ENCODE measurements at regions not wholly inside any gene's neighbourhood (a gene's known extent, or its start where the extent isn't known, plus 50 kb on each side); places are given as distances from the start of the nearest gene placed in this dataset.

DNA sequence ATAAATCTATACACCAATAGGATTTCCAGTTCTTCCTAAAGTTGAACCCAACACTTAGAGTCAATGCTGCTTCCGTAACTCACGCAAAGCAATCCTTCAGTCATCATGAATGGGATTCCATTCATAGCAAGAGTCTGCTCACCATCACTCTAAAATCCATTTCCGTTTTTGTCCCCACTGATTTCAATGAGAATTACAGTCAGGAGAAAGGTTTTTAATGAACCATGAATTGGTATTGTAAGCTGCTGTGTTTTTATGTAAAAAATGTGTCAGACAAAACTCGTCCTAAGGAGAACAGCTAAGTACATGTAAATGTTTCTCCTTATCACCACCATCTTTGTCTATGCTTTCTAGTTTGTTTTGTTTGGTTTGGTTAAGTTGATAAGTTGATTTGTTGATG is 391.5 kb downstream of the IRS1 start:
- TF ChIP-seq, protein P1, sequence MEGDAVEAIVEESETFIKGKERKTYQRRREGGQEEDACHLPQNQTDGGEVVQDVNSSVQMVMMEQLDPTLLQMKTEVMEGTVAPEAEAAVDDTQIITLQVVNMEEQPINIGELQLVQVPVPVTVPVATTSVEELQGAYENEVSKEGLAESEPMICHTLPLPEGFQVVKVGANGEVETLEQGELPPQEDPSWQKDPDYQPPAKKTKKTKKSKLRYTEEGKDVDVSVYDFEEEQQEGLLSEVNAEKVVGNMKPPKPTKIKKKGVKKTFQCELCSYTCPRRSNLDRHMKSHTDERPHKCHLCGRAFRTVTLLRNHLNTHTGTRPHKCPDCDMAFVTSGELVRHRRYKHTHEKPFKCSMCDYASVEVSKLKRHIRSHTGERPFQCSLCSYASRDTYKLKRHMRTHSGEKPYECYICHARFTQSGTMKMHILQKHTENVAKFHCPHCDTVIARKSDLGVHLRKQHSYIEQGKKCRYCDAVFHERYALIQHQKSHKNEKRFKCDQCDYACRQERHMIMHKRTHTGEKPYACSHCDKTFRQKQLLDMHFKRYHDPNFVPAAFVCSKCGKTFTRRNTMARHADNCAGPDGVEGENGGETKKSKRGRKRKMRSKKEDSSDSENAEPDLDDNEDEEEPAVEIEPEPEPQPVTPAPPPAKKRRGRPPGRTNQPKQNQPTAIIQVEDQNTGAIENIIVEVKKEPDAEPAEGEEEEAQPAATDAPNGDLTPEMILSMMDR (IDR thresholded peaks at IDR 0.05; ENCODE audit: unreplicated experiment): no peak
- no peaks in the 10 kb centered on the region for H3K27me3 Mint-ChIP-seq (ENCODE audit: insufficient read depth, unreplicated experiment)
- no peak for DNase-seq (ENCODE audit: unreplicated experiment)
- no peak overlapping the region for H3K27ac Mint-ChIP-seq (ENCODE audit: low read depth, unreplicated experiment)
- ChIA-PET CTCF (no interaction called here), POLR2A (no interaction called here)
- intact Hi-C loops (cut with micrococcal nuclease): no loop called here
- no peaks in the 10 kb centered on the region for H3K36me3 Mint-ChIP-seq (ENCODE audit: insufficient read depth, unreplicated experiment)
- H3K4me3 Mint-ChIP-seq (ENCODE audit: unreplicated experiment): no peak overlapping the region
- peaks cover 12% of the 10 kb centered on the region for H3K4me1 Mint-ChIP-seq (ENCODE audit: insufficient read depth, unreplicated experiment)
- H3K9me3 Mint-ChIP-seq (ENCODE audit: unreplicated experiment): peaks cover 19% of the 10 kb centered on the region
- BruUV-seq (replicated peaks): no TSS peak

DNA sequence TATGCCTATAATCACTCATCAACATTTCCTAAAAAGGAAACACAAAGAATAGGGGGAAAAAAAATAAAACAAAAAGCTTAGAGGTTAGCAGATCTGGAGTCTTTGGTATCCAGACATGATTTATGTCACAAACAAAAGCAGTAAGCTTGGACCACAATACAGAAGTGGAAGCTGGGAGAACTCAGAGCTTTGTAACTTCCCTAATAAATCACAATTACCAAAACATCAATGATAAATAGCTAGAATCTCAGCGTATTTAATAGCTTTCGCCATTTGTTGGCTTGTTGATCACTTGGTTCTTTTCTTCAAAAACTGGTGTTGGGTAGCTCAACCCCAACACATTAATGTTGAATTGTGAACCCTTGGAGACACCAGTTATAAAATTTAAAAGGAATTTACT is 392.5 kb downstream of the IRS1 start:
- H3K27me3 Mint-ChIP-seq (ENCODE audit: insufficient read depth, unreplicated experiment): no peaks in the 10 kb centered on the region
- POLR2A ChIA-PET: interaction anchor here (0.7 to 1.2 kb wide), 2 partner anchors 10 to 292 kb away, joined by 3 read pairs; no protein-coding TSS in a partner anchor
- H3K4me1 Mint-ChIP-seq (ENCODE audit: insufficient read depth, unreplicated experiment): peaks cover 13% of the 10 kb centered on the region
- no peak for DNase-seq (ENCODE audit: unreplicated experiment)
- no peak overlapping the region for H3K27ac Mint-ChIP-seq (ENCODE audit: low read depth, unreplicated experiment)
- no TSS peak for BruUV-seq (replicated peaks)
- H3K36me3 Mint-ChIP-seq (ENCODE audit: insufficient read depth, unreplicated experiment): no peaks in the 10 kb centered on the region
- intact Hi-C loops (cut with micrococcal nuclease): no loop called here
- no peak overlapping the region for H3K4me3 Mint-ChIP-seq (ENCODE audit: unreplicated experiment)
- H3K9me3 Mint-ChIP-seq (ENCODE audit: unreplicated experiment): peaks cover 19% of the 10 kb centered on the region
- CTCF ChIA-PET: interaction anchor here (0.7 kb wide), 1 partner anchor 395 kb away, joined by 5 read pairs; no protein-coding TSS in a partner anchor
- TF ChIP-seq, protein P1 (IDR thresholded peaks at IDR 0.05; ENCODE audit: unreplicated experiment): no peak

DNA sequence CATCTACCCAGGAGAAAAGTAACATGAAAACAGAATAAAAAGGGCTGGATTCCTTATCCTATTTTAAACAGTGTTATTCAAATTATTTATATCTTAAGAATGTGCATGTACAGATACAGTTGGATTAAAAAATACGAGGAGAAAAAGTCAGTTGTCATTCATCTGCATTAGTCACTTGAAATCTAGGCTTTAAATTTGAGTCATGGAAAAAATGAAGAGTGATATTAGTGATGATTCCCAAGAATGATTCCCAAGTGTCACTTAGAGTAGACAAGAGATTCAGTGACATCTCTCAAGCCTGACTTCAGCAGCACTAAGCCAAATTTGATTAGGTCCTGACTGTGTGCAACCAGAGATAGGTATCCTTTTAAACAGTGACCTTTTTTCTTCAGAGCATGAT is 394.2 kb downstream of the IRS1 start:
- intact Hi-C loops (cut with micrococcal nuclease): no loop called here
- Mint-ChIP-seq H3K36me3 (ENCODE audit: insufficient read depth, unreplicated experiment) (no peaks in the 10 kb centered on the region), H3K27ac (ENCODE audit: low read depth, unreplicated experiment) (no peak overlapping the region), H3K4me3 (ENCODE audit: unreplicated experiment) (no peak overlapping the region), H3K4me1 (ENCODE audit: insufficient read depth, unreplicated experiment) (peaks cover 4% of the 10 kb centered on the region), H3K27me3 (ENCODE audit: insufficient read depth, unreplicated experiment) (no peaks in the 10 kb centered on the region), H3K9me3 (ENCODE audit: unreplicated experiment) (peaks cover 15% of the 10 kb centered on the region)
- TF ChIP-seq, protein P1 (IDR thresholded peaks at IDR 0.05; ENCODE audit: unreplicated experiment): no peak
- CTCF ChIA-PET: no interaction called here
- BruUV-seq (replicated peaks): no TSS peak
- POLR2A ChIA-PET: no interaction called here
- DNase-seq (ENCODE audit: unreplicated experiment): no peak

DNA sequence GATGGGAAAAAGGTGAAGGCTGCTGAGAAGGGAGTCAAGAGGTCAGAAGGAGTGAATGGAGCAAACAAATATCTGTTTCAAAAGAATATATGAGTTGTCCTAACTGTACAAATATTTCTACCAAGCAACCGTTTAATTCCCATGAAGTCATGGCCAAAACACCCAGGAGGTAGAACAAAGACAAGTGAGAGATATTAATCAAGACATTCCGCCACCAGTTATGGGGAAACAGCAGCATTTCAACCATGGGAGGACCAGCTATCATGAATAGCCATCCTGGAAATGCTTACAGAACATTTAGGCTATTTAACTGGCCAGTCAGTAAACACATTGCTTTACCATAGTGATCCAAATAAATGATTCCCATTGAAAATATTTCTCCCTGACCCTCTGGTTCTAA is 396.3 kb downstream of the IRS1 start:
- CTCF ChIA-PET: no interaction called here
- no TSS peak for BruUV-seq (replicated peaks)
- Mint-ChIP-seq H3K4me1 (ENCODE audit: insufficient read depth, unreplicated experiment) (peaks cover 4% of the 10 kb centered on the region), H3K27me3 (ENCODE audit: insufficient read depth, unreplicated experiment) (no peaks in the 10 kb centered on the region), H3K27ac (ENCODE audit: low read depth, unreplicated experiment) (peak overlapping the region; percentile 59), H3K9me3 (ENCODE audit: unreplicated experiment) (peaks cover 7% of the 10 kb centered on the region), H3K36me3 (ENCODE audit: insufficient read depth, unreplicated experiment) (no peaks in the 10 kb centered on the region), H3K4me3 (ENCODE audit: unreplicated experiment) (no peak overlapping the region)
- TF ChIP-seq, protein P1 (IDR thresholded peaks at IDR 0.05; ENCODE audit: unreplicated experiment): no peak
- DNase-seq (ENCODE audit: unreplicated experiment): no peak
- POLR2A ChIA-PET: no interaction called here
- intact Hi-C loops (cut with micrococcal nuclease): no loop called here

All from MCF 10A (cell line).